ENCODE measurements at regions not wholly inside any gene's neighbourhood (a gene's known extent, or its start where the extent isn't known, plus 50 kb on each side); places are given as distances from the start of the nearest gene placed in this dataset.

GRCh38 chr6:14474816-14475215 lies 357.2 kb downstream of the CD83 start:
- Histone ChIP-seq H3K27me3 (ENCODE audit: insufficient read depth, poor library complexity, severe bottlenecking) (no peaks in the 10 kb centered on the region), H3K27ac (replicated peaks) (no peak overlapping the region), H3K4me3 (replicated peaks; ENCODE audit: insufficient read depth, low read length) (no peak overlapping the region)
- no peak for DNase-seq (ENCODE audit: low read depth in 1 of 2, low spot score in 1 of 2)
- TF ChIP-seq REST (IDR thresholded peaks at IDR 0.05; ENCODE audit: insufficient replicate concordance, low read depth) (no peak), CTCF (IDR thresholded peaks at IDR 0.05; ENCODE audit: insufficient read depth, low read length) (no peak), GABPA (IDR thresholded peaks at IDR 0.05; ENCODE audit: low read depth) (no peak), SPI1 (IDR thresholded peaks at IDR 0.05; ENCODE audit: borderline replicate concordance, low read depth) (no peak), POLR2AphosphoS5 (IDR thresholded peaks at IDR 0.05; ENCODE audit: low read depth) (no peak)

GRCh38 chr6:14475306-14475705 lies 357.7 kb downstream of the CD83 start:
- no peak for DNase-seq (ENCODE audit: low read depth in 1 of 2, low spot score in 1 of 2)
- TF ChIP-seq CTCF (IDR thresholded peaks at IDR 0.05; ENCODE audit: insufficient read depth, low read length) (no peak), POLR2AphosphoS5 (IDR thresholded peaks at IDR 0.05; ENCODE audit: low read depth) (no peak), SPI1 (IDR thresholded peaks at IDR 0.05; ENCODE audit: borderline replicate concordance, low read depth) (no peak), GABPA (IDR thresholded peaks at IDR 0.05; ENCODE audit: low read depth) (no peak), REST (IDR thresholded peaks at IDR 0.05; ENCODE audit: insufficient replicate concordance, low read depth) (no peak)
- Histone ChIP-seq H3K27ac (replicated peaks) (no peak overlapping the region), H3K27me3 (ENCODE audit: insufficient read depth, poor library complexity, severe bottlenecking) (no peaks in the 10 kb centered on the region), H3K4me3 (replicated peaks; ENCODE audit: insufficient read depth, low read length) (no peak overlapping the region)

GRCh38 chr6:14476793-14477531 lies 359.4 kb downstream of the CD83 start:
- no peak overlapping the region for H3K27ac ChIP-seq (replicated peaks)
- no peaks in the 10 kb centered on the region for H3K27me3 ChIP-seq (ENCODE audit: insufficient read depth, poor library complexity, severe bottlenecking)
- H3K4me3 ChIP-seq (replicated peaks; ENCODE audit: insufficient read depth, low read length) = no peak overlapping the region
- DNase-seq (ENCODE audit: low read depth in 1 of 2, low spot score in 1 of 2) = no peak
- TF ChIP-seq CTCF (IDR thresholded peaks at IDR 0.05; ENCODE audit: insufficient read depth, low read length) = no peak

- no peaks in the 10 kb centered on the region for H3K27me3 ChIP-seq (ENCODE audit: insufficient read depth, poor library complexity, severe bottlenecking)
- no peak overlapping the region for H3K4me3 ChIP-seq (replicated peaks; ENCODE audit: insufficient read depth, low read length)
- peak; percentile 20; the same call in 1 of the 2 replicates for TF ChIP-seq SPI1 (IDR thresholded peaks at IDR 0.05; ENCODE audit: borderline replicate concordance, low read depth)
- no peak for TF ChIP-seq POLR2AphosphoS5 (IDR thresholded peaks at IDR 0.05; ENCODE audit: low read depth)
- DNase-seq (ENCODE audit: low read depth in 1 of 2, low spot score in 1 of 2) = no peak
- no peak overlapping the region for H3K27ac ChIP-seq (replicated peaks)
These were observed 360.0 kb downstream of the CD83 start for GRCh38 chr6:14477559-14477958.

Data from HL-60 (cell line).